ENCODE measurements at regions not wholly inside any gene's neighbourhood (a gene's known extent, or its start where the extent isn't known, plus 50 kb on each side); places are given as distances from the start of the nearest gene placed in this dataset.

GRCh38 chr9:115717711-115718173 is 435.8 kb upstream of the PAPPA start:
- no peak for DNase-seq (ENCODE audit: extremely low spot score, unreplicated experiment)
- Mint-ChIP-seq H3K4me1 (ENCODE audit: unreplicated experiment) (peaks cover 55% of the 10 kb centered on the region), H3K36me3 (ENCODE audit: unreplicated experiment) (no peaks in the 10 kb centered on the region), H3K9me3 (ENCODE audit: unreplicated experiment) (peaks cover 5% of the 10 kb centered on the region), H3K27me3 (ENCODE audit: unreplicated experiment) (no peaks in the 10 kb centered on the region), H3K4me3 (ENCODE audit: unreplicated experiment) (no peak overlapping the region), H3K27ac (ENCODE audit: unreplicated experiment) (peak overlapping the region; percentile 84)
- no peak for TF ChIP-seq CTCF (IDR thresholded peaks at IDR 0.05)

- Mint-ChIP-seq H3K36me3 (ENCODE audit: unreplicated experiment) (peaks cover 36% of the 10 kb centered on the region), H3K27me3 (ENCODE audit: unreplicated experiment) (no peaks in the 10 kb centered on the region), H3K4me3 (ENCODE audit: unreplicated experiment) (peak overlapping the region; percentile 36), H3K4me1 (ENCODE audit: unreplicated experiment) (peaks cover 58% of the 10 kb centered on the region), H3K27ac (ENCODE audit: unreplicated experiment) (peak overlapping the region; percentile 88), H3K9me3 (ENCODE audit: unreplicated experiment) (peaks cover 25% of the 10 kb centered on the region)
- TF ChIP-seq CTCF (IDR thresholded peaks at IDR 0.05) = no peak
- no peak for DNase-seq (ENCODE audit: extremely low spot score, unreplicated experiment)
These were observed 423.2 kb upstream of the PAPPA start for GRCh38 chr9:115730396-115730795.

GRCh38 chr9:115730845-115731244 is 422.7 kb upstream of the PAPPA start:
- Mint-ChIP-seq H3K36me3 (ENCODE audit: unreplicated experiment) (peaks cover 31% of the 10 kb centered on the region), H3K4me1 (ENCODE audit: unreplicated experiment) (peaks cover 58% of the 10 kb centered on the region), H3K27ac (ENCODE audit: unreplicated experiment) (peak overlapping the region; percentile 88), H3K4me3 (ENCODE audit: unreplicated experiment) (peak overlapping the region; percentile 36), H3K9me3 (ENCODE audit: unreplicated experiment) (peaks cover 20% of the 10 kb centered on the region), H3K27me3 (ENCODE audit: unreplicated experiment) (no peaks in the 10 kb centered on the region)
- TF ChIP-seq CTCF (IDR thresholded peaks at IDR 0.05) = no peak
- no peak for DNase-seq (ENCODE audit: extremely low spot score, unreplicated experiment)

GRCh38 chr9:115733318-115734110 is 420.1 kb upstream of the PAPPA start:
- Mint-ChIP-seq H3K36me3 (ENCODE audit: unreplicated experiment) (peaks cover 5% of the 10 kb centered on the region), H3K27me3 (ENCODE audit: unreplicated experiment) (no peaks in the 10 kb centered on the region), H3K4me3 (ENCODE audit: unreplicated experiment) (peak overlapping the region; percentile 14), H3K4me1 (ENCODE audit: unreplicated experiment) (peaks cover 65% of the 10 kb centered on the region), H3K9me3 (ENCODE audit: unreplicated experiment) (peaks cover 6% of the 10 kb centered on the region), H3K27ac (ENCODE audit: unreplicated experiment) (peak overlapping the region; percentile 85)
- TF ChIP-seq CTCF (IDR thresholded peaks at IDR 0.05) = no peak
- DNase-seq (ENCODE audit: extremely low spot score, unreplicated experiment) = no peak

- H3K4me1 Mint-ChIP-seq (ENCODE audit: unreplicated experiment) = peaks cover 50% of the 10 kb centered on the region
- no peak for TF ChIP-seq CTCF (IDR thresholded peaks at IDR 0.05)
- DNase-seq (ENCODE audit: extremely low spot score, unreplicated experiment) = no peak
- H3K27ac Mint-ChIP-seq (ENCODE audit: unreplicated experiment) = peak overlapping the region; percentile 90
- no peaks in the 10 kb centered on the region for H3K27me3 Mint-ChIP-seq (ENCODE audit: unreplicated experiment)
- H3K9me3 Mint-ChIP-seq (ENCODE audit: unreplicated experiment) = peaks cover 6% of the 10 kb centered on the region
- no peak overlapping the region for H3K4me3 Mint-ChIP-seq (ENCODE audit: unreplicated experiment)
- peaks cover 4% of the 10 kb centered on the region for H3K36me3 Mint-ChIP-seq (ENCODE audit: unreplicated experiment)
These were observed 414.3 kb upstream of the PAPPA start for GRCh38 chr9:115739096-115739875.
